Mesendoderm (in vitro differentiated cells): ENCODE measurements at regions not wholly inside any gene's neighbourhood (a gene's known extent, or its start where the extent isn't known, plus 50 kb on each side); places are given as distances from the start of the nearest gene placed in this dataset.

Experiments used
- DNase-seq: peaks from one replicate; pipeline ENCODE4 v3.0.0; 2013
- H2AK5ac ChIP-seq: 2 replicates; pipeline ENCODE4 v1.6.1; 2013; ENCODE audit warnings: low read length, inconsistent platforms
- H2BK120ac ChIP-seq: 2 replicates; pipeline ENCODE4 v1.6.1; 2013; ENCODE audit warnings: low read depth, mild to moderate bottlenecking, low read length, moderate library complexity, mixed read lengths
- H2BK15ac ChIP-seq: replicated peaks from 2 replicates; pipeline ENCODE4 v1.6.1; 2013; ENCODE audit warnings: low read depth, mild to moderate bottlenecking, moderate library complexity
- H2BK5ac ChIP-seq: 2 replicates; pipeline ENCODE4 v1.6.1; 2013; ENCODE audit warnings: low read length, inconsistent platforms
- H3K18ac ChIP-seq: 2 replicates; pipeline ENCODE4 v1.6.1; 2013; ENCODE audit warnings: mild to moderate bottlenecking, low read length, mixed read lengths
- H3K23ac ChIP-seq: one replicate; pipeline ENCODE4 v1.6.1; 2013; ENCODE audit warnings: low read length
- H3K27ac ChIP-seq: 2 replicates; pipeline ENCODE4 v1.5.1; 2013; ENCODE audit warnings: low read depth, mild to moderate bottlenecking, inconsistent platforms, low read length, moderate library complexity
- H3K27me3 ChIP-seq: 2 replicates; pipeline ENCODE4 v1.6.1; 2013; ENCODE audit warnings: low read length, control low read depth, mild to moderate bottlenecking, inconsistent platforms; ENCODE audit not compliant: insufficient read depth, poor library complexity
- H3K36me3 ChIP-seq: 2 replicates; pipeline ENCODE4 v1.6.1; 2013; ENCODE audit warnings: low read length, inconsistent platforms; ENCODE audit not compliant: control insufficient read depth, insufficient read depth
- H3K4ac ChIP-seq: one replicate; pipeline ENCODE4 v1.6.1; 2013; ENCODE audit warnings: low read depth, mild to moderate bottlenecking, low read length, moderate library complexity
- H3K4me1 ChIP-seq: 2 replicates; pipeline ENCODE4 v1.6.1; 2013; ENCODE audit warnings: low read depth, low read length, inconsistent platforms; ENCODE audit not compliant: control insufficient read depth
- H3K4me2 ChIP-seq: 2 replicates; pipeline ENCODE4 v1.6.1; 2013; ENCODE audit warnings: low read length
- H3K4me3 ChIP-seq: 2 replicates; pipeline ENCODE4 v1.5.1; 2013; ENCODE audit warnings: mild to moderate bottlenecking, low read length
- H3K56ac ChIP-seq: one replicate; pipeline ENCODE4 v1.6.1; 2013; ENCODE audit warnings: low read length
- H3K79me1 ChIP-seq: 2 replicates; pipeline ENCODE4 v1.6.1; 2013; ENCODE audit warnings: low read length, inconsistent platforms
- H3K79me2 ChIP-seq: 2 replicates; pipeline ENCODE4 v1.6.1; 2013; ENCODE audit warnings: mild to moderate bottlenecking, low read length; ENCODE audit not compliant: control insufficient read depth, insufficient read depth
- H3K9ac ChIP-seq: 2 replicates; pipeline ENCODE4 v1.6.1; 2013; ENCODE audit warnings: low read length, inconsistent platforms
- H4K5ac ChIP-seq: one replicate; pipeline ENCODE4 v1.6.1; 2013; ENCODE audit warnings: low read length
- H4K8ac ChIP-seq: one replicate; pipeline ENCODE4 v1.6.1; 2013; ENCODE audit warnings: low read depth, mild to moderate bottlenecking, control low read depth, low read length, moderate library complexity
- WGBS: extraction: QIAGEN DNeasy Blood & Tissue Kit; methylation state at CpG from one replicate; pipeline ENCODE4 v1.1.7; 2013; ENCODE audit warnings: low lambda C conversion rate, missing lambda C conversion rate; ENCODE audit not compliant: insufficient coverage; ENCODE audit errors: extremely low coverage; 5-methylcytosine and 5-hydroxymethylcytosine counted together

DNA sequence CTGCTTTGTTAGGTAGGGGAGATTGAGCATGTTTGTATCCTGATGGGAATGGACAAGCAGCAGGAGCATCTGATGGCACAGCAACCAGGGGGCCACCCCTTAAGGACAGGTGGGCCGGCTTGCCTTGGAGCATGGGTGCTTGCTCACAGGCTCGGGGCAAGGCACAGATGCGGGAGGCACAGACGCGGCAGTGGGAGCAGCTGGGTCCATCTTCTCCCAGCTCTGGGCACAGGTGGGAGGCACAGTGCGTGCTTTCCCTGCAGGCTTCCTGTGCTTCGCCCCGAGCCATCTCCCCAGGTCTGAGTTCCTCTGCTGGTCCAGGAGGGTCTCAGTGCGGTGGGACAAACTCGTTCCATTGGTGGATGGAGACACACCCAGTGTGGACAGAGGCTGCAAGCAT lies 73.6 kb upstream of the BHLHE23 start:
- Histone ChIP-seq H4K8ac (no peak overlapping the region), H2AK5ac (no peak overlapping the region), H3K4me2 (no peak overlapping the region), H3K9ac (no peak overlapping the region), H3K79me2 (no peaks in the 10 kb centered on the region), H3K27ac (no peak overlapping the region), H3K4ac (no peak overlapping the region), H2BK120ac (no peak overlapping the region), H3K36me3 (no peaks in the 10 kb centered on the region), H2BK5ac (no peak overlapping the region), H3K27me3 (no peaks in the 10 kb centered on the region), H2BK15ac (no peak overlapping the region), H3K56ac (no peak overlapping the region), H3K23ac (no peak overlapping the region), H3K4me3 (no peak overlapping the region), H3K4me1 (no peaks in the 10 kb centered on the region), H3K79me1 (no peaks in the 10 kb centered on the region), H4K5ac (no peak overlapping the region), H3K18ac (no peak overlapping the region)
- no peak for DNase-seq
- WGBS: no CpG with 5 or more reads among the region's 10 CpGs

DNA sequence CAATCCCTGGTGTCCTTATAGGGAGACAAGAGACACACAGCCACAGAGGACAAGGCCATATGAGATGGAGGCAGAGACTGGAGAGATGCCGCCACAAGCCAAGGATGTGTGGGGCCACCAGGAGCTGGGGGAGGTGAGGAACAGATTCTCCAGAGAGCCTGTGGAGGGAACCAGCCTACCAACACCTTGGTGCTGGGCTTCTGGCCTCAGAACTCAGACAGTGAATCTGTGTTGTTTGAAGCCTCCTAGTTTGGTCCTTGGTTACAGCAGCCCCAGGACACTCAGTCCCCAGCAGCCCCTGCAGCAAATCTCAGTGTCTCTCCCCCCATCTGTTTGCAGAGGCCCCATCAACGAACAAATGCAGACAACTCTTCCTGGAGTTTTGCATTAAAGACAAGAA lies 73.2 kb upstream of the BHLHE23 start:
- WGBS: no CpG with 5 or more reads among the region's 2 CpGs
- H3K27ac ChIP-seq: no peak overlapping the region
- no peak overlapping the region for H2BK120ac ChIP-seq

GRCh38 chr20:63077705-63078104 lies 70.9 kb upstream of the BHLHE23 start:
- no peak overlapping the region for H2BK5ac ChIP-seq
- H3K4me1 ChIP-seq: no peaks in the 10 kb centered on the region
- H3K27ac ChIP-seq: no peak overlapping the region
- H2BK120ac ChIP-seq: no peak overlapping the region
- H3K23ac ChIP-seq: no peak overlapping the region
- no peak overlapping the region for H3K18ac ChIP-seq
- no peak overlapping the region for H3K9ac ChIP-seq
- H3K79me2 ChIP-seq: no peaks in the 10 kb centered on the region
- no peak overlapping the region for H2BK15ac ChIP-seq
- no peaks in the 10 kb centered on the region for H3K36me3 ChIP-seq
- H4K8ac ChIP-seq: no peak overlapping the region
- H3K27me3 ChIP-seq: no peaks in the 10 kb centered on the region
- no peak overlapping the region for H2AK5ac ChIP-seq
- no peak overlapping the region for H3K4me2 ChIP-seq
- no peak for DNase-seq
- no peaks in the 10 kb centered on the region for H3K79me1 ChIP-seq
- no peak overlapping the region for H3K4ac ChIP-seq
- no peak overlapping the region for H3K56ac ChIP-seq
- no peak overlapping the region for H4K5ac ChIP-seq
- H3K4me3 ChIP-seq: no peak overlapping the region

More for the DNA sequence above, 73.2 kb upstream of the BHLHE23 start:
- H3K36me3 ChIP-seq: no peaks in the 10 kb centered on the region
- H4K8ac ChIP-seq: no peak overlapping the region
- H3K4me2 ChIP-seq: no peak overlapping the region
- H3K79me1 ChIP-seq: no peaks in the 10 kb centered on the region
- H4K5ac ChIP-seq: no peak overlapping the region
- no peak for DNase-seq
- H2BK15ac ChIP-seq: no peak overlapping the region
- H3K4me3 ChIP-seq: no peak overlapping the region
- no peaks in the 10 kb centered on the region for H3K27me3 ChIP-seq
- H3K56ac ChIP-seq: no peak overlapping the region
- no peak overlapping the region for H2BK5ac ChIP-seq
- no peaks in the 10 kb centered on the region for H3K4me1 ChIP-seq
- no peak overlapping the region for H3K9ac ChIP-seq
- H3K4ac ChIP-seq: no peak overlapping the region
- H2AK5ac ChIP-seq: no peak overlapping the region
- H3K18ac ChIP-seq: no peak overlapping the region
- H3K79me2 ChIP-seq: no peaks in the 10 kb centered on the region
- H3K23ac ChIP-seq: no peak overlapping the region

DNA sequence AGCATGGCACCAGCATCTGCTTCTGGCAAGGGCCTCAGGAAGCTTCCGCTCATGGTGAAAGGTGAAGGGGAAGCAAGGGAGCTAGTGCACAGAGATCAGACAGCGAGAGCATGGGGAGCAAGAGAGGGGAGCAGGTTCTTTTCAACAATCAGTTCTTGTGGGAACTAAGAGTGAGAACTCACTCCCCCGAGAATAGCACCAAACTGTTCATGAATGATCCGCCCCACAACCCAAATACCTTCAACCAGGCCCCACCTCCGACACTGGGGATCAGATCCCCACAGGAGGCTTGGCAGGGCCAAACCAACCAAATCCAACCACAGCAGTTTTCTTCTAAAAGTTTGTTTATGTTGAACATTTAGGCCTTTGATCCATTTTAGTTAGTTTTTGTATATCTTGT lies 69.7 kb upstream of the BHLHE23 start:
- H3K23ac ChIP-seq: no peak overlapping the region
- no peak overlapping the region for H3K4me3 ChIP-seq
- H2BK5ac ChIP-seq: no peak overlapping the region
- H3K4me2 ChIP-seq: no peak overlapping the region
- no CpG with 5 or more reads among the region's 5 CpGs for WGBS
- H2BK15ac ChIP-seq: no peak overlapping the region
- H3K79me1 ChIP-seq: no peaks in the 10 kb centered on the region
- H3K27ac ChIP-seq: no peak overlapping the region
- H3K18ac ChIP-seq: no peak overlapping the region
- no peak overlapping the region for H3K4ac ChIP-seq
- H3K36me3 ChIP-seq: no peaks in the 10 kb centered on the region
- H2BK120ac ChIP-seq: no peak overlapping the region
- H3K79me2 ChIP-seq: no peaks in the 10 kb centered on the region
- H3K27me3 ChIP-seq: no peaks in the 10 kb centered on the region
- no peak overlapping the region for H4K8ac ChIP-seq
- H3K4me1 ChIP-seq: no peaks in the 10 kb centered on the region
- no peak overlapping the region for H3K9ac ChIP-seq
- H3K56ac ChIP-seq: no peak overlapping the region
- H2AK5ac ChIP-seq: no peak overlapping the region
- no peak for DNase-seq
- no peak overlapping the region for H4K5ac ChIP-seq

DNA sequence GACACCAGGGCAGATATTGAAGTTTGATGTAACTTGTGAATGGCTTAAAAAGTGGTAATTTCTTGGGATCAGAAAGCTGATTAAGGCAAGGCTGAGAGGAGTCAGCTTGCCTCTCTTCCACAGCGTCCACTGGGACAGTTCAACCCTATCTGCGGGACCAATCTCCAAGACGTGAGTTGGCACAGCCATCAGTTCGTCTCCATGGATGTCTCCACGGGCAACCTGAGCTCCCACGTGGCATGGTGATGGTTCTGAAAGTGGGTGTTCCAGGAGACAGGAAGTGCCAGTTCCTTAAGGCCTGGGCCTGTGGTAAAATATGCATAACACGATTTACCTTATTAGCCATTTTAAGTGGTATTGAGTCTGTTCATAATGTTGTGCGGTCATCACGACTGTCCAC lies 67.9 kb upstream of the BHLHE23 start:
- Histone ChIP-seq H3K18ac (no peak overlapping the region), H3K4me2 (no peak overlapping the region), H3K23ac (no peak overlapping the region), H2BK120ac (no peak overlapping the region), H3K79me1 (no peaks in the 10 kb centered on the region), H3K79me2 (no peaks in the 10 kb centered on the region), H4K8ac (no peak overlapping the region), H3K36me3 (no peaks in the 10 kb centered on the region), H2AK5ac (no peak overlapping the region), H3K4ac (no peak overlapping the region), H4K5ac (no peak overlapping the region), H3K9ac (no peak overlapping the region), H2BK15ac (no peak overlapping the region), H3K4me3 (no peak overlapping the region), H2BK5ac (no peak overlapping the region), H3K56ac (no peak overlapping the region), H3K4me1 (no peaks in the 10 kb centered on the region), H3K27me3 (no peaks in the 10 kb centered on the region), H3K27ac (no peak overlapping the region)
- no peak for DNase-seq
- no CpG with 5 or more reads among the region's 9 CpGs for WGBS

DNA sequence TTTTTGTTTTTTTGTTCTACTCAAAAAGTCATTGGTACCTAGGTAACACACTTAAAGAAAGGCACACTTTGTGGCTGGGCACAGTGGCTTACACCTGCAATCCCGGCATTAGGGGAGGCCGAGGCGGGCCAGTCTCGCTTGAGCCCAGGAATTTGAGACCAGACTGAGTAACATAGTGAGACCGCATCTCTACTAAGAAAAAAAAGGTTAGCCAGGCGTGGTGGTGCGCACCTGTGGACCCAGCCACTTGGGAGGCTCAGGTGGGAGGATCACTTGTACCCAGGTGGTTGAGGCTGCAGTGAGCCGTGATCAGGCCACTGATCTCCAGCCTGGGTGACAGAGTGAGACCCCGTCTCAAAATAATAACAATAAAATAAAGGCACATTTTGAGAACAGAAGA lies 67.4 kb upstream of the BHLHE23 start:
- no peak overlapping the region for H2BK5ac ChIP-seq
- no peak overlapping the region for H4K5ac ChIP-seq
- no peaks in the 10 kb centered on the region for H3K79me2 ChIP-seq
- no peaks in the 10 kb centered on the region for H3K27me3 ChIP-seq
- H2BK120ac ChIP-seq: no peak overlapping the region
- H3K4me2 ChIP-seq: no peak overlapping the region
- no peaks in the 10 kb centered on the region for H3K79me1 ChIP-seq
- no peaks in the 10 kb centered on the region for H3K36me3 ChIP-seq
- no peak overlapping the region for H3K23ac ChIP-seq
- H3K56ac ChIP-seq: no peak overlapping the region
- no peak overlapping the region for H2BK15ac ChIP-seq
- DNase-seq: no peak
- no peak overlapping the region for H2AK5ac ChIP-seq
- H3K4me3 ChIP-seq: no peak overlapping the region
- H3K18ac ChIP-seq: no peak overlapping the region
- H3K4me1 ChIP-seq: no peaks in the 10 kb centered on the region
- no peak overlapping the region for H3K4ac ChIP-seq
- no peak overlapping the region for H3K9ac ChIP-seq
- WGBS: no CpG with 5 or more reads among the region's 9 CpGs
- H3K27ac ChIP-seq: no peak overlapping the region
- no peak overlapping the region for H4K8ac ChIP-seq
